GM18909 (cell line): ENCODE measurements at regions not wholly inside any gene's neighbourhood (a gene's known extent, or its start where the extent isn't known, plus 50 kb on each side); places are given as distances from the start of the nearest gene placed in this dataset.
A peak's percentile ranks its signal among the peaks of the same experiment; 100 is the strongest.

Experiments
- ATAC-seq: cut with Tn5 transposase; IDR thresholded peaks from one replicate; pipeline ENCODE4 v1.9.1; 2021; ENCODE audit warnings: mild to moderate bottlenecking; ENCODE audit not compliant: unreplicated experiment, poor library complexity

DNA sequence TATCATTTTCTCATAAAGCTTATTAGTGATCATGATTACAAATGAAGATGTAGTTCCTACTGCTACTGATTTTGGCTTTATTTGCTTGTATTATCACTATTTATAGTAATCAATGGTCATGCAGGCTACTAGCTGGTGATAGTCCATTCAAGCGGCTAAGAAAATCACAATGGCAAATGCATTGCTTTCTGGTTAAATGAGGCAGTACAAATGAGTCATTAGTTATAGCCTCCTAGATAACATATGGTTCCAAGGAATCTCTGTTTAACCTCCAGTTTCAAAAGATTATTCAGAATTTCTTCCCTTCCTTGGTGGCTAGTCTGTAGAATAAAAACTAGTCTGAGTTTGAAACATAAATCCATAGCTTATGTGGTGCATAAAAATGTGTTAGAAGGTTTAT, 141.3 kb upstream of the HTR2A start:
- ATAC-seq, result no peak

GRCh38 chr13:47036294-47037008, 139.6 kb upstream of the HTR2A start:
- peak; percentile 99 for ATAC-seq

DNA sequence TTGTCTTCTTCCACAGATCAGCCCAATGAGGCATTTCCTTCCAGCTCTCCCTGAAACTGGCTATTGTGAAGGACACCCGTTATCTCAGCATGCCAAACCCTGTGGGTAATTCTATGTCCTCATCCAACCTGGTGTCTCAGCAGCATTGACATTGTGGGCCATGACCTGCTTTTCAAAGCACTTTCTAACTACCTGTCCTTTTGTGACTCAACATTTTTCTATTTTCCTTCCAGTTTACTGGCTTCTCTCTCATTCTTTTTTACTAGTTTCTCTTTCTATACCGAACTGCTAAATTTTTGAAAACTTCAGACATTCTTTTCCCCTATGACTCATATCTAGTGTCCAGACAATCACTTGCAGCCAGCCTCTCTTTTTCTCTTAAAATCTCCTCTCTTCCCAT, 136.4 kb upstream of the HTR2A start:
- no peak for ATAC-seq

- ATAC-seq, result no peak
Measured at GRCh38 chr13:47027780-47028437, 131.1 kb upstream of the HTR2A start.

- ATAC-seq, result no peak
Measured at GRCh38 chr13:47025791-47026447, 129.1 kb upstream of the HTR2A start.

DNA sequence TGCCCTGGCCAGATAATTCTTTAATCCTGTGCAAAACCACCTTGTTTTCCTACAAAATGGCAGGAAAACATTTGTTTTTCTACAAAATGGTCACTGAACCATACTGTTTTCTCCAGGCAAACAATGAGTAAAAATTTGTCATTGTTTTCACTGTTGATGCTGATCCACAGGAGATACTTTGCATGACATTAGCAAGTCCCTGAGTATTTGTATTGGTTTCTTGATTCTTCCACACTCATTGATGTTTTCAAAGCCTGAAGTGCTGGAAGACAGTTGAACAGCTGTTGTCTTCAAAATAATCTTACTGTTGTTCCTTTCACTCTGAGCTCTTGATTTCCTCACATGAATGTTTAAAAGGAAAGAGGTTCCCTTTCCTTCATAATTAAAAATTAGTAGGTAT, 123.1 kb upstream of the HTR2A start:
- ATAC-seq, result no peak

GRCh38 chr13:47017476-47017875, 120.6 kb upstream of the HTR2A start:
- ATAC-seq, result no peak

GRCh38 chr13:47008318-47008717, 111.5 kb upstream of the HTR2A start:
- no peak for ATAC-seq

DNA sequence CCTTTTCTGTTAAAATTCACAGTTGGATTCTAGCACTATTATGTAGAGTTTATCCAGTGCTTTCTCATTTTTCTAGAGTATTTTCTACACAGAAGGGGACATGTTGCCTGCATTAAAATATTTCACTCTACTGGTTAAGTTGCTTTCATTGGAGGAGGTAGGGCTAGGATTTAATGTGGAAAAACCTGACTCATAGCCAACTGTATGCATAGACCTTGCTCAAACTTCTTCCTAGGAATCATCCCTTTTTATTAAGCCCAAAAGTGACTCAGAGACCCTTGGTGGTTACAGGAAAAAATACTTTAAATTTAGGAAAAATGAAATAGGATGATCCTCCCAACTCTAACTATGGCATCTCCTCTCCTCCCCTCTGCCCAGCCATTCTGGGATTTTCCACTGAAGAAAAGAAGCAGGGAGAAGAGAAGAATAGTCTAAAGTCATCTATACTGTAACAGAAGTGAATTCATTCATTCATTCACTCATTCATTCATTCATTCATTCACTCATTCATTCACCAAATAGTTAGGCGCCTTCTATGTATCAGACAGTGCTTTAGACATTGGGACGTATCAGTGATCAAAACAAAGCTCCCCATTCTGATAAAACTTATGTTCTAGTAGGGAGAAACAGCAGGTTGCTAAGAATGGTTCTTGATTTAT, 109.0 kb upstream of the HTR2A start:
- ATAC-seq, result no peak

- ATAC-seq, result no peak
Measured at GRCh38 chr13:47004540-47004939, 107.7 kb upstream of the HTR2A start.

DNA sequence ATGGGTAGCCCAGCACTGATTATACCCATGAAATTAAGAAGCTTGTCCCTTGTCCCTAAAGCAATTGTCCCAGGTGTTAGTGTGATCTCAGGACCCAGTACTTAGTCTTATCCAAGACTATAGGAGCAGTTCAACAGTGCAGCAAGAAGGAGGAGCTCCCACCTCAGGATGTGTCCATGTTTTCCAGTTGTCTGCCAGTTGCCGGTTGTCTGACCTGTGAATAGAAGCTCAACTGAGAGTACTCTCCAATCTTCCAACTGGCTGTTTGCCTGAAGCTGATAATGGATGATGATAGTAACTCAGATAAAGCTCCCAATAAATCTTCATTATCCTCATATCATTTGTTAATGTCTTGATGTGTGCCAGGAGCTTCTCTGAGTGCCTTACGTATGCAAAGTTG, 107.2 kb upstream of the HTR2A start:
- ATAC-seq, result no peak

DNA sequence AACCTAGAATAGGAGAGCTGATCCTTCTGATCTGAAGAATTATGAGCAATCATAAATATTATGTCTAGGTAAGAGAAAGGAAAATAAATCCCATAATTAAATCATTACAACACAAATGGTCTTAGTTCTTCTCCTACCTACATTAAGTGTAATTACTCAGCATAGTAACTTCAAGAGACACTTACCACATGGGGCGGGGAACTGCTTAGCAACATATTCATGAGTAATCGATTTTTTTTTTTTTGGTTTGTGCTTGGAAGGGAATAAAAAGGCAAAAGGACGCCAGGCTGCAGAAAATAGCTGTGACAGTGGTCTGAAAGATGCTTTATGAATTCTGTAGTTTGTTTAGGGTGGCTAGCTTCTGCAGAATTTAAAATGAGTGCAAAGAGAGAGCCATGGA, 103.3 kb upstream of the HTR2A start:
- ATAC-seq, result no peak

GRCh38 chr13:46996316-46997030, 99.6 kb upstream of the HTR2A start:
- peak; percentile 36 for ATAC-seq

DNA sequence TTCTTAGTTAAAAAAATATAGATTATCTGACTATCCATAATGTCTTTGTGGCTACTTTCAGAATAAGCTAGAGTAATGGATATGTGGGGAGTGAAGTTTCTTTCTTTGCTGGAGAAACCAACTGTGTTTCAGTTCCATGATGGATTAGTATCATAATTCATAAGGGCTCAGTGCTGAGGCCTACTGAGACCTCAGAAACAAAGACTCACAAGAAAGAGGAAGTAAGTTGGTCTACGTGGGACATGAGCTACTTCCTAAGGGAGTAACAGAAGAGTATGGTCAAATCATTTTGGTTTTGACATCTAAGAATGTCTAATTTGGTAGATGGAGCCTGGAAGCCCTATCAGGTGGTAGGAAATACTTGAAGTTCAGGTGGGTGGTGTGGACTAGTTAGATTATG, 99.0 kb upstream of the HTR2A start:
- ATAC-seq, result peak; percentile 91

- ATAC-seq, result no peak
Measured at GRCh38 chr13:46994492-46994891, 97.6 kb upstream of the HTR2A start.

DNA sequence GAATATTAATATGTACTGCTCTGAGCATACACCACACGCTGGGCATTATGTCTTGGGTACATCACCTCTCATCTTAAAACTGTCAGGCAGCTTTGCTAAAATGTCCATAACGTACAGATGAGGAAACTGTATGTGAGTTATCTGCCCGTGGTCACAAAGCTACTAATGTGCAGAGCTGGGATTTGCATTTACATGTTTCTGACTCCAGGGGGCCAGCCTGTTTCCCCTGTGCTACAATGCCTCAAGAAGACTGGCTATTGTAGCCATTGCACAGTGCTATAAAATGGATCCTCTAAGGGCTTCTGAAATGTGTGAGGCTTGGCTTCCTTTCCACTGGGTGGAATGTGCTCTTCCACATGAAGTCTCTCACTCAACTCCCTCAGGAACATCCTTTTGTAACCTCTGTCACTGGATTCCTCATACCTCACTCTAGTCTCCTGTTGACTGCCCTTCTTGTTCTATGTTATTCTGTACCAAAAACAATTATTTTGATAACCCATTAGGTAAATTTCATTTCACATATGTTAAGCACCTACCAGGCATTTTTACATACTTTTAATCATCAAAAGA, 95.6 kb upstream of the HTR2A start:
- no peak for ATAC-seq

- ATAC-seq, result peak; percentile 75
Measured at GRCh38 chr13:46983881-46984280, 87.0 kb upstream of the HTR2A start.

- ATAC-seq, result peak; percentile 97
Measured at GRCh38 chr13:46982856-46983582, 86.2 kb upstream of the HTR2A start.

GRCh38 chr13:46975173-46975572, 78.3 kb upstream of the HTR2A start:
- no peak for ATAC-seq

DNA sequence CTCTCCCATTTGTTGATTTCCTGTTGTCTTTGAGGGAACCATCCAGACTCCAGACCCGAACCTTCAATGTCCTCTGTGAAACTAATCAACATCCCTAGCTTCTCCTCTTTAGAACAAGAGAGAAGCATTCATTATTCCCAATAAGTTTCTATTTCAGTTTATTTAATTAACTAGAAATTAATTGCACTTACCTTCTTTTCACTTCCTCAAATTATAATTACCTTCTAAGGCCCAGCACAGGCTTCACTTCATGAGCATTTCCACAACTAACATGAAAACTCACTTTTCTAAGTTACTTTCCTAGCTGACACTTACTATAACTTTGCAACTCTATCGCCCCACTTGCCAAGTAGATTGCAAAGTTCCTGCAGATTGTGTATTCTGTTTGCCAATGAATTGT, 71.6 kb upstream of the HTR2A start:
- no peak for ATAC-seq
